Esophagus muscularis mucosa (tissue), 3 donors: ENCODE measurements at regions not wholly inside any gene's neighbourhood (a gene's known extent, or its start where the extent isn't known, plus 50 kb on each side); places are given as distances from the start of the nearest gene placed in this dataset.

Experiments used
- POLR2A ChIP-seq: fragments of 450-650 bp; IDR thresholded peaks from one replicate; pipeline ENCODE4 v1.6.1; 2017; ENCODE audit warnings: antibody characterized with exemption, moderate library complexity, mild to moderate bottlenecking, low read depth
- POLR2AphosphoS5 ChIP-seq, 2 donors: sonication (generic); formaldehyde crosslinking; IDR thresholded peaks; one replicate each; pipeline ENCODE4 v1.6.1; 2017; ENCODE audit warnings: antibody characterized with exemption in 2 of 2
- TF ChIP-seq, protein P1 (sequence below), 3 experiments: fragments of 200-600 bp in 2 of 3; fragments of 450-650 bp in 1 of 3; sonication (generic) in 2 of 3; IDR thresholded peaks; one replicate each; pipeline ENCODE4 v1.5.1; 2017 to 2019; ENCODE audit warnings: antibody characterized with exemption in 3 of 3, mild to moderate bottlenecking in 2 of 3, moderate library complexity in 1 of 3

DNA sequence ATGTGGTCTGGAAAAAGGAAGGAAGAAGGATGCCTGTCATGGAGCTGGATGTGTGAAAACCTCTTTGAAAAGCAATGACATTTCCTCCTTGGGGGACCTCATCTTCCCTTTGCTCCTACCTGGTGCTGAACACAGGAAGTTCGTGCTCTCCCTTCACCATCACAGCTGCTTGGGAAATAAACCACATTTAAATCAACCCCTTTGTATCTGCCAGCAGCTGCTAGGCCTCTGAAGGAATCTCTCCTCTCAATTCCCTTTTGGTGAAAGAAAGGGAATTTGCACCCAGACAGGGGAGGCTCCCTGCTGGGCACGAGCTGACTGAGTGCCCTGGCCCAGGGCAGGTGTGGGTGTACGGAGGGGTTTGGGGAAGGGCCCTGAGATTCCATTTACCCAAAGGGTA lies 437.7 kb downstream of the TSHZ3 start:
- TF ChIP-seq, protein P1, sequence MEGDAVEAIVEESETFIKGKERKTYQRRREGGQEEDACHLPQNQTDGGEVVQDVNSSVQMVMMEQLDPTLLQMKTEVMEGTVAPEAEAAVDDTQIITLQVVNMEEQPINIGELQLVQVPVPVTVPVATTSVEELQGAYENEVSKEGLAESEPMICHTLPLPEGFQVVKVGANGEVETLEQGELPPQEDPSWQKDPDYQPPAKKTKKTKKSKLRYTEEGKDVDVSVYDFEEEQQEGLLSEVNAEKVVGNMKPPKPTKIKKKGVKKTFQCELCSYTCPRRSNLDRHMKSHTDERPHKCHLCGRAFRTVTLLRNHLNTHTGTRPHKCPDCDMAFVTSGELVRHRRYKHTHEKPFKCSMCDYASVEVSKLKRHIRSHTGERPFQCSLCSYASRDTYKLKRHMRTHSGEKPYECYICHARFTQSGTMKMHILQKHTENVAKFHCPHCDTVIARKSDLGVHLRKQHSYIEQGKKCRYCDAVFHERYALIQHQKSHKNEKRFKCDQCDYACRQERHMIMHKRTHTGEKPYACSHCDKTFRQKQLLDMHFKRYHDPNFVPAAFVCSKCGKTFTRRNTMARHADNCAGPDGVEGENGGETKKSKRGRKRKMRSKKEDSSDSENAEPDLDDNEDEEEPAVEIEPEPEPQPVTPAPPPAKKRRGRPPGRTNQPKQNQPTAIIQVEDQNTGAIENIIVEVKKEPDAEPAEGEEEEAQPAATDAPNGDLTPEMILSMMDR (IDR thresholded peaks at IDR 0.05): no peak
- TF ChIP-seq POLR2AphosphoS5 (IDR thresholded peaks at IDR 0.05) (no peak), POLR2A (no peak)
